HG03354 (cell line): ENCODE measurements at regions not wholly inside any gene's neighbourhood (a gene's known extent, or its start where the extent isn't known, plus 50 kb on each side); places are given as distances from the start of the nearest gene placed in this dataset.
"Not testable (repeated sequence)": the region's sequence is repeated elsewhere in the genome, so short reads cannot be mapped to it uniquely, and the experiment has no call there.

ENCODE experiments used
- ATAC-seq: cut with Tn5 transposase; IDR thresholded peaks from one replicate; pipeline ENCODE4 v1.9.1; 2021; ENCODE audit warnings: mild to moderate bottlenecking; ENCODE audit not compliant: unreplicated experiment, poor library complexity, severe bottlenecking

DNA sequence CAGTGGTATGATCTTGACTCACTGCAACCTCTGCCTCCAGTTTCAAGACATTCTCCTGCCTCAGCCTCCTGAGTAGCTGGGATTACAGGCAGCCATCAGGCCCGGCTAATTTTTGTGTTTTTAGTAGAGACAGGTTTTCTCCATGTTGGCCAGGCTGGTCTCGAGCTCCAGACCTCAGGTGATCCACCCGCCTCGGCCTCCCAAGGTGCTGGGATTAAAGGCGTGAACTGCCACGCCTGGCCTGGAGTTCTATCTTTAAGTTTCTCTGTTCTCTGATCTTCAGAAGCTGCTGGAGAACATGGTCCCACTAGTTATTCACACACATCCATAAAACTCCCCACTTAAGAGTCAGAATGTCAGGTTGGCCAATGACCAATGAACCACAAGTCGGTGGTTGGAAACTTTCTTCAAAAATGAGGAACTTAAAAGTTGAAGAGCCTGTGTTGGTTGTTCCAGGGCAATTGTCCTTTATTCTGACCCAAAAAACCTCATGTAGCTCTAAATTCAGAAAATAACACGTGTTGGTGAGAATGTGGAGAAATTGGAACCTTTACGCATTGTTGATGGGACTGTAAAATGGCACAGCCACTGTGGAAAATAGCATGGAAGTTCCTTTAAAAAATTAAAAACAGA is 55.9 kb upstream of the PIK3CB start:
- ATAC-seq = peak; percentile 92

DNA sequence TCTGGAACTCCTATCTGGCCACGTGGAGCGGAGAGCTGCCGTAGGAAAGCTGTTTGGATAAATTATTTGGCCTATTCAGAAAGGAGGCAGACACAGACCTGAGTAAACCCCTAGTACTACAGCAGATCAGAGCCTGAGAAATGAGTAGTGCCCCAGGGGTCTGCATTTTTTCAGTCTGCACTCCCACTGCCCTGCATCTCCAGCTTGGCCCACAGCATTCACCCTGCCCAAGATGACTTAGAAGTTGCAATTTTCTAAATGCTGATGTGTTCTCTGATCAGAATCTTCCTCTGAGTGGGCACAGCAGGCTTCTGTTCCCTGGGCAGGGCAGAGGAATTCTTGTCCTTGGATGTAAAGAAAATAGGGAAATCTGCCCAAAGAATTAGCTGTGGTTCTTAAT is 55.1 kb upstream of the PIK3CB start:
- no peak for ATAC-seq

DNA sequence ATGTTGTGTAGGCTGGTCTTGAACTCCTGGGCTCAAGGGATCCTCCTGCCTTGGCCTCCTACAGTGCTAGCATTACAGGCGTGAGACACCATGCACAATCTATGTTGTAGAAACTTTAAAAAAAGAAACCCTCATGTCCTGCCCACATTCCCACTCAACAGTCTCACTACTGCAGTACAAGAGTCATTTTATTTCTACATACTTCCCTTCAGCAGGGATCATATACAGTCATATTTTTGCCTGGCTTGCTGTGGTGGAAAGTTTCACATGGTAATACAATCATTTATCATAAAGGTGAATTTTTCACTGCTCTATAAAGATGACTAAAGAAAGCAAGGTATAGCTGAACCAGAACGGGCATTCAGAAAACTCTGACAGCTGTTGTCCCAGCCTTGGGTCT is 53.8 kb upstream of the PIK3CB start:
- ATAC-seq = no peak

DNA sequence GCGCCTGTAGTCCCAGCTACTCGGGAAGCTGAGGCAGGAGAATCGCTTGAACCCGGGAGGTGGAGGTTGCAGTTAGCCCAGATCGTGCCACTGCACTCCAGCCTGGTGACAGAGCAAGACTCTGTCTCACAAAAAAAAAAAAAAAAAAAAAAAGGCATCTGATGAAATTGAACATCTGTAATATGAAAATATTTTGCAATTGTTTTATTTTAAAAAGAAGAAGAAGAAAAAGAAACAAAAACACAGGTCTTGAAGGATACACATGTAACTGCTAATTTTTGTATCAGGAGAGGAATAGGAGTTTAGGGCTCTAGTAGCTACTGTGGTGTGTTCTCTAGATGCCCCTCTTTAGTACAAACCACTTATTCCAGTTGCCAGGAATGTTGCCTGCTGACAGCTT is 51.4 kb upstream of the PIK3CB start:
- not testable (repeated sequence) for ATAC-seq
